GM21528 (cell line): ENCODE measurements at regions not wholly inside any gene's neighbourhood (a gene's known extent, or its start where the extent isn't known, plus 50 kb on each side); places are given as distances from the start of the nearest gene placed in this dataset.

Source experiments
- ATAC-seq: cut with Tn5 transposase; IDR thresholded peaks from one replicate; pipeline ENCODE4 v1.9.1; 2021; ENCODE audit warnings: mild to moderate bottlenecking, moderate library complexity; ENCODE audit not compliant: unreplicated experiment, low FRiP score

DNA sequence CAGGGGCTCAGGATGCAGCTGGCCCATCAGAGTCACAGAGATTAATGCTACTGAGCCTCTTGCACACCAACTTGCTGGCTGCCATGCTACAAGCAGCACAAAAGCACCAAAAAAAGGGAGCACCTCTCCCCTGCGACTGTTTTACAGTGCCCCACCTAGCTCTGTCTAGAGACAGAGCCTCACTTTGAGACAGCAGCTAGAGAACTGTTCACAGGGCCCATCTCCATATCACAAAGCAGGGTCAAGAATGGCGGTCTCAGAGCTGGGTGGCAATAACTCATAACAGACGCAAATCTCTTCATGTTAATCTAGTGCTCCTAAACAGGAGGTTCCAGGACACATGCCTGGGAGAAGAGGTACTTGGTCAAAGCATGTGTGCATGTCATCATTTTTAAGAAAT lies 953.0 kb downstream of the DCDC2C start:
- ATAC-seq = no peak

GRCh38 chr2:4662161-4662779 lies 958.9 kb downstream of the DCDC2C start:
- no peak for ATAC-seq

- no peak for ATAC-seq
Observed at GRCh38 chr2:4668381-4668780, 965.0 kb downstream of the DCDC2C start.

- ATAC-seq = no peak
Observed at GRCh38 chr2:4670331-4670730, 967.0 kb downstream of the DCDC2C start.

DNA sequence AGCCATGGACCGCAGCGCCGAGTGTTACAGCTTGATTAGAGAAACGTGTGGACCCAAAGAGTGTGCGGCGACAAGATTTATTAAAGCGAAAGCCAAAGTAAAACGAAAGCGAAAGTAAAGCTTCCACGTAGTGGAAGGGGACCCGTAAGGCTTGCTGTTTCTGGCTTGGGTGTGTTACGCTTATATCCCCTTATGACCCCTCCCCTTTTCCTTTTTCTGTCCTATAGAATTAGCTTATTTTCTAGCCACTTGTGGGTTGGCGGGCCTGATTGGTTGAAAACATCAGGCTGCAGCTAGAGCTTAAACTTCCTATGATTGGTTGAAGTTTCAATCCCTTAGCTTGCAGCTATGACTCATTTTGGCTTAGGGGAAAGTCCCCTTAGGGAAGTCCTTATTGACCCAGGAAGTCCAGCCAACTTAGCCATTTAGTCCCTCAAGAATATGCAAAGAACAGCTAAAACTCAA lies 969.7 kb downstream of the DCDC2C start:
- ATAC-seq = no peak

DNA sequence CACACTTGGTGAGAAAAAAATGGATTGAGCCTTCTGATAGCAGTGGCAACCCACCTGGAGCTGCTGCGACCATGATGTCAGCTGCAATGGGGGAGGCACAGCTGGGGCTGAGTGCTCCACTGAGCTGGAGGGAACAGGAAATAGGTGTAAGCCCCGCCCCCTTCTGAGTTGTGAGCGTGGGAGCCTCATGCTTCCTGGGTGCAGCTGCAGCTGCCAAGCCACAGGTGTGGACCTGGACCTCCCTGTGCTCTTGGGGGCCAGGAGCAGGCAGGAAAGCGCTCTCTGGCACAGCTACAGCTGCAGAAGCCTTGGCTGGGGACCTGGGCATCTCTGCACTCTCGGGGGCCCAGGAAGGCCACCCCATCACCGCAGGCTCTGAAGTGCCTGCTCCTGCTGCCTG lies 970.6 kb downstream of the DCDC2C start:
- no peak for ATAC-seq

DNA sequence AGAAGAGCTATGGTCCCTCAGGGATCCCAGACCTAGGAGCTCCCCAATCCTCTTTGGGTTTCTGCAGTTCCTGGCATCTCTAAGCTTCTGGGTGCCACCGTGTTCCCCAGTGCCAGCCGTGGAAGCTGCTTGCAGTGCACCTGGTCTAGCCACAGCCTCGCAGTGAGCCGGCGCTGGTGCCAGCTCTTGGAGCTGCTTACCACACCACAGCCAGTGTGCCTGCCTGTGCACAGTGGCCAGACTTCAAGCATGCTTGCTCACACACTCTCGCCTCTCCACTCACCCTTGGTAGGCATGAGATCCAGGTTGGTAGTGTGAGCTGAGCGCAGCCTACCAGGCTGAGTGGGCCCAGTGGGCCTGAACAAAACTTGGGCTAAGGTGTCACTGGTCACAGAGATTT lies 971.9 kb downstream of the DCDC2C start:
- no peak for ATAC-seq

- no peak for ATAC-seq
Observed at GRCh38 chr2:4678927-4679326, 975.6 kb downstream of the DCDC2C start.

- ATAC-seq = no peak
Observed at GRCh38 chr2:4679391-4679790, 976.0 kb downstream of the DCDC2C start.

DNA sequence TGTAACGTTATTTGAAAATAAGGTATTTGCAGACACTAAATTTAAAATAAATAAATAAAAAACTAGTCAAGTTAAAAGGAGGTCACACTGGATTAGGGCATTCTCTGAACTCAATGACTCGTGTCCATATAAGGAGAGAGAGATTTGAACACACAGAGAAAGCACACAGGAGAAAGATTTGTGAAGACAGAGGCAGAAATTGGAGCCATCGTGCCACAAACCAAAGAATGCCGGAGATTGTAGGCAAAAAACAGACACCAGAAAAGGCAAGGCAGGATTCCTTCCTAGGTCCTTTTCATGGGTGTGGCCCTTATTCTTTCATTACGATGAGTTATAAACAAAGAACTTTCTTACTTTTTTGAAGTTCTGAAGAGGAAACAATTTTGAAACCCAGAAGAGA lies 981.5 kb downstream of the DCDC2C start:
- ATAC-seq = no peak

DNA sequence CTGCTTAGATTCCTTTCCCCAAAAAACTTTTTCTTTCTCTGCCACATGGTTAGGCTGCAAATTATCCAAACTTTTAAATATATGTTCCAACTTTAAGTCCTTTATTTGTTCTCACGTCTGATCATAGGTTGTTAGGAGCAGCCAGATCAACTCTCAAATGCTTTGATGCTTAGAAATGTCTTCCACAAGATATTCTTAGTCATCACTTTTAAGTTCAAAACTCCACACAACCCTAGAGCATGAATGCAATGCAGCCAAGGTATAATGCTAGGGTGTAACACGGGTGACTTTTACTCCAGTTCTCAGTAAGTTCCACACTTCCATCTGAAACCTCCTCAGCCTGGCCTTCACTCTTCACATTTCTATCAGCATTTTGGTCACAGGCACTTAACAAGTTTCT lies 987.5 kb downstream of the DCDC2C start:
- ATAC-seq = no peak

DNA sequence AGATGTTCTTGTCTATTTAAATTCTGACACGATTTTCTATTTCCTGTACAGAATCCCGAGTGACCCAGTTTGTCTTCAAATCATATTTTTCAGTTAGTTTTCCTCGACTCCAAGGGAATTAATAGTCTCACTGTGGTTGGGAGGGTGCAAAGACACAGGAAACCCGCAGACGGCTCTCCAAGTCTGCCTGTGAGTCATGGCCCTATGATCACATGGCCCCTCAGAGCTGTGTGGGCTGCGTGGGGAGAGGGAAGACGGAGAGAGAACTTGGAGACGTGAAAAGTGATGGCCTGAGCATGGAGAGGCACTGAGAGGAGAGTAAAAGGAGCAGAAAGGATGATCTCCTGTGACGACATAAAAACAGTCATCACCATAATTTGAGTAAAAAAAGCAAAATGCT lies 989.9 kb downstream of the DCDC2C start:
- ATAC-seq = no peak

- ATAC-seq = no peak
Observed at GRCh38 chr2:4695281-4695861, 992.0 kb downstream of the DCDC2C start.

GRCh38 chr2:4715065-4715464 lies 977.1 kb upstream of the SOX11 start:
- no peak for ATAC-seq

DNA sequence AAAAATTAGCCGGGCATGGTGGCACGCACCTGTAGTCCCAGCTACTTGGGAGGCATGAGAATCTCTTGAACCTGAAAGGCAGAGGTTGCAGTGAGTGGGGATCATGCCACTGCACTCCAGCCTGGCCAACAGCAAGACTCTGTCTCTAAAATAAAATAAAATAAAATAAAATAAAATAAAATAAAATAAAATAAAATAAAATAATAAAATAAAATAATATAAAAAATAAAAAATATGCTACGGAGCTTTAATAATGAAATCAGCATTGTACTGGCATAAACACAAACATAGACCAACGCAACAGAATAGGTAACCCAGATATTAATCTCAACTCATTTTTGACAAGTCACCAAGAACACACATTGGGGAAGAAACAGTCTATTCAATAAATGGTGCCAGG lies 973.4 kb upstream of the SOX11 start:
- ATAC-seq = no peak

GRCh38 chr2:4725618-4726017 lies 966.6 kb upstream of the SOX11 start:
- no peak for ATAC-seq

DNA sequence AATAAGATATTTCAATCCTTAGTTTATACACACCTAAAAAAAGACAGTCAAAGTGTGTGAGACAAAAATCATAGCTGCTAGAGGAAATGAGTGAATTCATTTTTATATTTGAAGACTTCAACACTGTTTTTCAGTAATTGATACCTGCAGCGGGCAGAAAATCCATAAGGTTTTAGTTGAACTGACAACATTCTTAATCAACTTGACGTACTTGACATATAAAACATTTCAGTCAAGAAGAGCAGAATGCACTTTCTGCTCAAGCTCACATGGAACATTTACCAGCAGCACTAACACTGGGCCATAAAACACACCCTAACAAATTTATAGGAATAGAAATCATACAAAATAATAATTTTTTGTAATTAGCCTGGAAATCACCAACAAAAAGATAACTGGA lies 959.6 kb upstream of the SOX11 start:
- ATAC-seq = no peak

DNA sequence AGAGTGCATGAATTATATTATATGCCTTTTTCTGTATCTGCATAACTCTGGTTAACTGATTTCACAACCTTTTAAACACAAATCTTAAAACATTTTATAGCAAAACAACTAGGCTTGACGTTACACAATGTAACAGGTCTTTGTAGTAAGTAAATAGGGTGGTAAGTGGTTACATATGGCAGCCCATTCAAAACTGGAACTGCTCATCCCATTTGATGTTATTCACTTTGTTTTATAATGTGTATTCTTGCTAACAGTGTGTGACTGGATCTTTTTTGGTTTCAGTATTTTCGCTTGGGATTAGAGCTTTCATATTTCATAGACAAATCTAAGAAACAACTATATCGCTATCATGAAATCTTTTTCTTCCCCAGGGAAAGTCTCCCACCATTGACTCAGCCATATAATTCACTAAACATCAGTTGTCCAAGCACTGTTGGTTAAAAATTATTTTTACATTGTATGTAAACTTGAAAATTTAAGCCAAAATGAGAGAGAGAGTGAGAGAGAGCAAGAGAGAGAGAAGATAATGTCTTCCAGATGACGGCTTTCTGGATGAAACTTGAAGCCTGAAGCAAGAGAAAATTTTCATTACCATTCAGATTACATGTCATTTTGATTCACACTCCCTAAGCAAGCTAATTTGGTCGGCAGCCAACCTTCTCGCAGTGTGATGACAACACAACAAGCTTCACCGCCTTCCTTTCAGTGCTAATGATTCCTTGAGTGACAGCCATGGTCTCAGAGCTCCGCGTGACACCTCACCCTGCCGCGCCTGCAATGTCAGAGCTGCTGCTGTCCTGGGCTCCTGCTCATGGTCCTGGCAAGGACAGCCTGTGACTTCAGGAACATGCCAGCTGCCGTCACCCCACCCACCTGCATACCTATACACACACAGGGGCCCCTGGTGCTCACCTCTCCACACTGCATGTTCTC lies 946.9 kb upstream of the SOX11 start:
- ATAC-seq = no peak

- ATAC-seq = no peak
Observed at GRCh38 chr2:4753721-4754120, 938.5 kb upstream of the SOX11 start.

DNA sequence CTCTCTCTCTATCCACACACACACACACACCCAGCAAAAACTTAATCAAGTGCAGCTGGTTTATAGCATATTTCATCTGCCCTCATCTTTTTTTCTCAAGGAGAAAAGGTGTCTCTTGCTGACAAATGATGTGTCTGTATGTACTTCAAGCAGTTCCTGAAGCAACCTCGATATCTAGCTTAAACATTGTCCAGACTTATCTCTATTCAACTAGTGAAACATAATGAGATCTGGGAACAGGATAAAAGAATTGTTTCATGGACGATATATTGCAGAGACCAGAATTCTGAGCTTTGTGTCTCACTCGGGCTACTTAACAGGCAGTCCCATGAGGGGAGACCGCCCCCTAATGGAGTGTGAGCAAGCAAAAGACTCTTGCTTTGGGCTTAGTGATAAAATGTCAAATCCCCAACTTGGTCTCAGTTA lies 929.2 kb upstream of the SOX11 start:
- ATAC-seq = no peak

GRCh38 chr2:4765787-4766530 lies 926.2 kb upstream of the SOX11 start:
- ATAC-seq = no peak
